ENCODE measurements at regions not wholly inside any gene's neighbourhood (a gene's known extent, or its start where the extent isn't known, plus 50 kb on each side); places are given as distances from the start of the nearest gene placed in this dataset.
"Not testable (repeated sequence)": the region's sequence is repeated elsewhere in the genome, so short reads cannot be mapped to it uniquely, and the experiment has no call there.

DNA sequence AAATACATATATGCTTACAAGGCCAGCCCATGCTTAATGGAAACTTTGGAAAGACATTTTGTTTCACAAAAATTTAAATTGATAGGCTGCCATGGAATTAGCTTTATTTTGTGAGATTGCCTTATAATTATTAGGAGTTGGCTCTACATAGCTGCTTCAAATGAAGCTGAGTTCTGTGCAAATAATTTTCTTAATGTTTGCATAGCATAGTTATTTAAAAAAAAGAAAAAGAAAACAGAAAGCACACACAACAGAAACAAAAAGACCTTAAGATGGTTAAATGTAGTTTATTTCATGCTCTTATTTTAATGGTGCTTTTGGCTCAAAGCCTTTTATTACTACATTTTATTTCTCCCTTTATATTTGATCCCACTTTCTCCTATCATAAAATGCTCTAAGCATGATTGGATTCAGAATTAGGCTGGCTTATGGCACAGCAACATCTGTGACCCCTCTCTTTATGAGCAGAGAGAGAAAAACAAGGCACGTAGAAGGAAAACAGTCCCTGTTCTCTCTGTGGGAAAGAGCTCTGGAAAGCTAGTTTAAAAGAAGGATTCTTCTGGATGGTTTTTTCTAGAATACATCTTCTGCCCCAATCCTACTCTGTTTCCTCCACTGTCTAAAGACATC is 530.5 kb downstream of the NTRK2 start:
- H3K36me3 Mint-ChIP-seq = no peaks in the 10 kb centered on the region
- no peak overlapping the region for H3K27ac Mint-ChIP-seq
- no peaks in the 10 kb centered on the region for H3K4me1 Mint-ChIP-seq
- peaks cover under 1% of the 10 kb centered on the region for H3K9me3 Mint-ChIP-seq
- no peaks in the 10 kb centered on the region for H3K27me3 Mint-ChIP-seq
- DNase-seq = no peak
- H3K4me3 Mint-ChIP-seq = no peak overlapping the region

DNA sequence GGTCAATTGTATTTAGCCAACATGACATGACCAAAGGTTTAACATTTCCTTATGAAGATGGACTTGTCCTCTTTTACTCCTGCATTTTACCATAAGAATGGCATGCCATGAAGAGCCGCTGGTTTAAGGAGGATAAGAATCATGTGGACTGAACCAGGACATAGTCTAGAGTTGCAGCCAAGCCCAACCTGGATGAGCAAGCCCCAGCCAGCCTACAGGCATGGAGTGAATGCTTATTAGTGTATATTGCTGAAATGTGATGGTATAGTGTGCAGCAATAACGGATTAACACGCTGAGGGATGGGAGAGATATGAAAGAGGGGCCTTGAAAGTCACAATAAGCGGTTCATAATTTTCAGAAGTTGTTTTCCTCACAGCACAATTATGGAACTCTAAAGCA is 523.2 kb downstream of the NTRK2 start:
- Mint-ChIP-seq H3K27me3 (no peaks in the 10 kb centered on the region), H3K4me1 (no peaks in the 10 kb centered on the region), H3K36me3 (no peaks in the 10 kb centered on the region), H3K4me3 (no peak overlapping the region), H3K27ac (no peak overlapping the region), H3K9me3 (peaks cover 3% of the 10 kb centered on the region)
- DNase-seq = no peak

DNA sequence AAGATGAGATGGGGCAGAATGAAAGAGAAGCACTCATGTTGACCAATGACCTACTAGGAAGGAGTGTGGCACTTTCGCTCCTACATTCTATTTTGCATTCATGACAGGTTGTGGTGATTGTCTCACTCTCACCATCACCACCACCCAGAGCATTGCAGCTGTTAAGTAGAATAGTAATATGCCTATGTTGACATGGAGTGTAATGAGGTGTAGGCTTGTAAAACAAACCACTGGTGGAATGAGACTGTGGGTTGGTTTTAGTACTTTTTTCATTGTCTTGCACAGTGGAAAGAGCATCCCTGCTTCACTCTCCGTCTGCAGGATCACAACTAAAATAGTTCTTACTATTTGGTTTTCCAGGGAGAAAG is 516.7 kb downstream of the NTRK2 start:
- Mint-ChIP-seq H3K4me3 (no peak overlapping the region), H3K9me3 (no peaks in the 10 kb centered on the region), H3K36me3 (no peaks in the 10 kb centered on the region), H3K27me3 (peaks cover 8% of the 10 kb centered on the region), H3K4me1 (no peaks in the 10 kb centered on the region), H3K27ac (no peak overlapping the region)
- no peak for DNase-seq

DNA sequence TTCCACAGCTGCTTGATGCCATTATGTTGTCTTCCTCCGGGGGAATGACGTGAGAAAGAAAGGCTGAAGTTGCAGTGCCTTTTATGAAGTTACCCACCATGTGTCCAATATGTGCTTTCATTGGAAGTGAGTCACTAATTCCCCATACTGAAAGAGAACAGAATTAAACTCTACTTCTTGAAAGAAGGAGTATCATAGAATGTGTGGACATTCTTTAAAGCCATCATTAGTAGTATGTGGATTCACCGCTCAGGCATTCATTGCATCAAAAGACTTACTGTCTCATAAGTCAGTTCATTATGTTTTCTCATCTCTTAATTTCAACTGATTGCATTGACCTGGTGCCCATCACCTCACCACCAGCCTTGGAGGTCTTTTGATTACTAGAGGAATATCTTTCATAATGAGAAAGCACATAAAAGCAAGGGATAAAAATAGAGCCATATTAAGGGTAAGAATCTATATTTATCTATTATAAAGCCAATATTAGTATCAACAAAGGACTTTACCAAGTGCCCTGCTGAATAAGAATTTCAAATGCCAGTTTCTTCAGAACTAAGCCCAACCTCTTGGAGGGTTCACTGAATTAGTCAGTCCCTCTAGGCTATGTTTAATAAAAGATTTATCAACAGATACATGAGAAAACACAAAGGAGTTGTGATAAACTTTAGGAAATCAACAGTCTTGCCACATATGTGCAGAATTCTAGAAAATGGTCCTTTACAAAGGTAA is 516.1 kb downstream of the NTRK2 start:
- no peak overlapping the region for H3K27ac Mint-ChIP-seq
- no peak for DNase-seq
- no peaks in the 10 kb centered on the region for H3K36me3 Mint-ChIP-seq
- peaks cover 8% of the 10 kb centered on the region for H3K27me3 Mint-ChIP-seq
- no peaks in the 10 kb centered on the region for H3K9me3 Mint-ChIP-seq
- H3K4me3 Mint-ChIP-seq = no peak overlapping the region
- no peaks in the 10 kb centered on the region for H3K4me1 Mint-ChIP-seq

DNA sequence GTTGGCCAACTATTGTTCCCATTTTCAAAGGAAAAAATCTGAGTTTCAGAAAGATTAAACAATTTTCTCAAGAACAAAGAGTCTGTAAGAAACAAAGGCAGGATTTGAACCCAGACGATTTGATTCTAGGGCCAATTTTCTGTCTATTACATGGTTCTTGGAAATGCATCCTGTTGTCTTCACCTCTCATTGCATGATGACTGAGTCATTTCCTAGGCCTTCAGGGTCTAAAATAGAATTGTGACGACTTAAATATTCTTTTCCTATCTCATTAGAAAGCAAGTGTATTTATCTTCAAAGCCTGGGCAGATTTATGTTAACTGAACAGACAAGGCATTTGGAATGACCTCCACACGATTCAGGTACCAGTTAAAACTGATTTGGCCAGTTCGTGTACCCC is 512.9 kb downstream of the NTRK2 start:
- Mint-ChIP-seq H3K27me3 (peaks cover 8% of the 10 kb centered on the region), H3K27ac (no peak overlapping the region), H3K4me1 (no peaks in the 10 kb centered on the region), H3K9me3 (no peaks in the 10 kb centered on the region), H3K4me3 (no peak overlapping the region), H3K36me3 (no peaks in the 10 kb centered on the region)
- DNase-seq = no peak

DNA sequence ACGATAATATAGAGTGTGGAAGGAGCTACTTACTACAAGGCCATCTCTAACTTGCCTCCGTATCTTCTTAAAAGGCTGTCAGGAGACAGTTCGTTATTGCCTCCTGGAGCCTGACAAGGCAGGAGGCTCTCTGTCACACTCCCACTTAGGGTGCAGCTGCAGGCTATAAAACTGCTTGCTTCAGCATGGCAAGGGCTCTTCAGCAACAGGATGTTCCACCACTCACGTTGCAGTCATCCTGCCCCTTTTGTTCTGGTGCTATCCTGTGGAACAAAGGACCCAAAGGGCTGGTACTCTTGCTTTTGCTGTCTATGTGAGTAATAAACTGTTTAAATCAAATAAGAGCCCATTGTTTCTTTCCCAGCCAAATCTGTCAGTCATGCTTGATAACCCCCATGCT is 508.9 kb downstream of the NTRK2 start:
- peaks cover 14% of the 10 kb centered on the region for H3K27me3 Mint-ChIP-seq
- no peak overlapping the region for H3K27ac Mint-ChIP-seq
- H3K9me3 Mint-ChIP-seq = no peaks in the 10 kb centered on the region
- DNase-seq = no peak
- no peak overlapping the region for H3K4me3 Mint-ChIP-seq
- no peaks in the 10 kb centered on the region for H3K4me1 Mint-ChIP-seq
- H3K36me3 Mint-ChIP-seq = no peaks in the 10 kb centered on the region

DNA sequence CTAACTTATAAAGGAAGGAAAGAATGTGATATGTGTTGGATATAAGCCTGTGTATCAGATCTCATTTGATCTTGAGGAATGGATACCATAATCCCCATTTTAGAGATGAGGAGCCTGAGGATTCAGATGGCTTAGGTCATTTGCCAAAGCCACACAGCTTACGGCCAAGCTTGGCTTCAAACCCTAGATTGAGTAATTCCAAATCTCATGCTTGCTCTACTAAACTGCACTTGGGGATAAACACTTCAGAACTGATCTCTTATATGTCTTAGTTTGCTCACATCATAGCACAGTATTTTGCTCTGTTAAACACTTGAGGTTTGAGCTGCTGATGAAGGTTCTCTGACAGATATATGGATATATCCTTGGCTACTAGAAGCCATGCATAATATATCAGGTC is 504.4 kb downstream of the NTRK2 start:
- no peaks in the 10 kb centered on the region for H3K4me1 Mint-ChIP-seq
- peaks cover 10% of the 10 kb centered on the region for H3K27me3 Mint-ChIP-seq
- no peak overlapping the region for H3K4me3 Mint-ChIP-seq
- no peak overlapping the region for H3K27ac Mint-ChIP-seq
- DNase-seq = no peak
- H3K9me3 Mint-ChIP-seq = no peaks in the 10 kb centered on the region
- H3K36me3 Mint-ChIP-seq = no peaks in the 10 kb centered on the region

DNA sequence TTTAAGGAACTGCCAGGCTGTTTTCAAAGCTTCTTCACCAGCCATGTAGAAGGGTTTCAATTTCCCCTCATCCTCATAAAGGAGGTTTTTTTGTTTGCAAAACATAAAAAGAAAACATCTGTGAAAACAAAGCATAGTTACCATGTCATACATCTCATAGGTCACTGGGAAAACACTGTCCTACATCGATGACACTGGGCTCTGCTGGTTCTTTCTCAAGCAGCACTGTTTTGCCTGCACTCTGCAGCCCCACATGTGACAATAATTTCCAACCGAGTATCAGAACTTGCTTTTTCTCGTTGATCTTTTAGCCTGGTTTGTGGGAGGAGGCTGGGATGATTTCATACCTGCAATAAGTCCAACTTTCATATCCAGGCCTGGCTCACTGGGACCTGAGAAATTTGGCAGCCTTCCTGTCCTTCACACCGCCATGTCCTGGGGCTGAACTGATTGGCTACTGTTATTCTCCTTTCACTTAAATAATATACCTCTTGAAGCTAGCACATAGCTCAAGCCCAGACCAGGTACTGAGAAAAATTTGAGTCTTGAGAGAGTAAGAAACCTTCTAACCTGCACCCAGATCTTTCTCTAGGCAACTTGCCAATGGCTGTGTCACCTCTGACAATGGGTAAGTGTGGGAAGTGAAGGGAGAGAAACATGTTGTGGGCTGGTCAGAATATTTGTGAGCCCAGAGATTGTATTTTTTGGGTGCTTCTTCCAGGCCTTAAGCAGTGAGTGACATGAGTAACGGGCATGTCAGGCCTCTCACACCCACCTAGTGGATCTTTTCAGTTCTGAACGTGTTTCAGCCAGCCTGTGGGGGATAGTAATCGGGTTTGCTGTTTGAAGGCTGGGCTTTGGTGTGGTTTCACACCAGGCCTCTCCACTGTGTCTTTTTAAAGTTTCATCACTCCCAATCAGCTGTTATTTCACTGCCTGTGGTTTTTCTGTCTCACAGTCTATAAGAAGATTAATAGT is 502.8 kb downstream of the NTRK2 start:
- no peak overlapping the region for H3K27ac Mint-ChIP-seq
- peaks cover 10% of the 10 kb centered on the region for H3K27me3 Mint-ChIP-seq
- H3K9me3 Mint-ChIP-seq = no peaks in the 10 kb centered on the region
- H3K4me3 Mint-ChIP-seq = no peak overlapping the region
- H3K4me1 Mint-ChIP-seq = no peaks in the 10 kb centered on the region
- DNase-seq = no peak
- no peaks in the 10 kb centered on the region for H3K36me3 Mint-ChIP-seq

DNA sequence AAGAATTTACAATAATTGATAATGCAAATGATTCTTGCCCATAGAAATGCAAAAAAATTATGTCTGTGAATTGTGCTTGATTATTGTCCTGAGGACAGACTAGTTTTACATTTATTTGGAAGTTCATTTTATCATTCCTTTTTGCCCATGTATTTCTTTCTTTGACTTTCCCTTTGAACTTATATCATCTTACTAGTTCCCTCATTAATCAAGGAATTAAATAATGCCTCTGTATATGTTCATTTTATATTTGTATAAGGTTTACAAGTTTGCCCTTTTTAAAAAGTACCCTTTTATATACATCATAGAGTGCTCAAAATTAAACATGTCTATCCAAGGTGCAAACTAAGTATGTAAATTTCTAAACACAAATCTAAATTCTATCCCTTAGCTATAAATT is 501.6 kb downstream of the NTRK2 start:
- Mint-ChIP-seq H3K9me3 (no peaks in the 10 kb centered on the region), H3K4me1 (no peaks in the 10 kb centered on the region), H3K27me3 (peaks cover 7% of the 10 kb centered on the region), H3K27ac (no peak overlapping the region), H3K36me3 (no peaks in the 10 kb centered on the region), H3K4me3 (no peak overlapping the region)
- DNase-seq = no peak

DNA sequence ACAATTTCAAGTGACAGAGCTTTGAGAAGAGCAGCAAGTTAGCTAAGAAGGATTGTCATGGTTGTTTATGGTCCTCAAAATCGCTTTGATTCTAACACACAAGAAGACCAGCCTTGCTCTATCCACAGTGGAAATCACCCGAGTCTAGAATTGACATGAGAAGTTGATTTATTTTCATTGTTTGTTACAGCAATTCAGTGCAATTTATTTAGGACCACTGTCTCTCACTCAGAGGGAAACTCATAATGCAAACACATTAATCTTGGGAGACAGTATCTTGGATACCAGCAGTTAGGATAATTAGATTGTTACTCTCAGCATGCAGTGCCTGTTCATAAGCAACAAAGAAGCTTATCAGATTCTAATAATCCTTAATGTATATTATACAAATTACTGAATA is 498.9 kb downstream of the NTRK2 start:
- H3K27me3 Mint-ChIP-seq = no peaks in the 10 kb centered on the region
- no peak overlapping the region for H3K4me3 Mint-ChIP-seq
- no peaks in the 10 kb centered on the region for H3K9me3 Mint-ChIP-seq
- H3K27ac Mint-ChIP-seq = no peak overlapping the region
- no peaks in the 10 kb centered on the region for H3K36me3 Mint-ChIP-seq
- no peaks in the 10 kb centered on the region for H3K4me1 Mint-ChIP-seq
- no peak for DNase-seq

DNA sequence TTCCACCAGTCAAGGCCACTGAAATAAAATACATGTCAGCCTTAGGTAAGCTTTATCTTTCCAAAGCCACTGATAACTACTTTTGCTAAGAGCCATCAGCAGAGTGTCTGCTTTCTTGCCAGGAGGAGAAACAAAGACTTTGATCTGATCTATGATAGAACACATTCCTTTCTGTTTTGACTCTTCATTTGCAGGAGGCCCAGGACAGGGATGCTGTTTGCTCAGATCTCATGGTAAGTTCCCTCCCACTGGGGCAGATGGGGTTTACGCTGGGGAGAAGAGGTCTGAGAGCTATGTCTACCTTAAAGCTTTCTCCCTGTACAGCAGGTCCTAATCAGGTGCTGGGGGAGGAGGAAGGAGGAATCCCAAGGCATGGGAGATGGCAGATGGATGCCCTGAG is 497.6 kb downstream of the NTRK2 start:
- Mint-ChIP-seq H3K4me3 (no peak overlapping the region), H3K36me3 (no peaks in the 10 kb centered on the region), H3K4me1 (no peaks in the 10 kb centered on the region), H3K27me3 (no peaks in the 10 kb centered on the region), H3K27ac (no peak overlapping the region), H3K9me3 (no peaks in the 10 kb centered on the region)
- DNase-seq = no peak

DNA sequence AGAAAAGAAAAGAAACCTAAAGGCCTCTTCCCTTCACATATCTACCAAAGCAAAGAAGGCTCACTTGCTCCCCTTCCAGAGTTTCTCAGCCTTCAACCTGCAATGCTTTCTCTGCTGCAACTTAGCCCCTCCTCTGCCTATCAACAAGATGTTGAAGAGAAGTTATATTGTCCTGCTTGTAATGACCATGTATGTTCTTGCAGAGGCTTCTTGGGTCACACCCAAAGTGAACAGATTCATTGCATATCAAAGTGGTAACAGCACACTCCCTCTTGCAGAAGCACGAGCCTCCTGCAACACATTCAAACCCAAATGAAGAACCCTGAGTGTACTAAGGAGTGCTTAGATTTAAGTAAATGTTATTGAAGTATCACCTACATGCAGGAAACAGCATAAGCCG is 494.3 kb downstream of the NTRK2 start:
- H3K4me3 Mint-ChIP-seq = no peak overlapping the region
- no peak for DNase-seq
- no peaks in the 10 kb centered on the region for H3K36me3 Mint-ChIP-seq
- no peaks in the 10 kb centered on the region for H3K27me3 Mint-ChIP-seq
- no peaks in the 10 kb centered on the region for H3K4me1 Mint-ChIP-seq
- no peak overlapping the region for H3K27ac Mint-ChIP-seq
- H3K9me3 Mint-ChIP-seq = no peaks in the 10 kb centered on the region

DNA sequence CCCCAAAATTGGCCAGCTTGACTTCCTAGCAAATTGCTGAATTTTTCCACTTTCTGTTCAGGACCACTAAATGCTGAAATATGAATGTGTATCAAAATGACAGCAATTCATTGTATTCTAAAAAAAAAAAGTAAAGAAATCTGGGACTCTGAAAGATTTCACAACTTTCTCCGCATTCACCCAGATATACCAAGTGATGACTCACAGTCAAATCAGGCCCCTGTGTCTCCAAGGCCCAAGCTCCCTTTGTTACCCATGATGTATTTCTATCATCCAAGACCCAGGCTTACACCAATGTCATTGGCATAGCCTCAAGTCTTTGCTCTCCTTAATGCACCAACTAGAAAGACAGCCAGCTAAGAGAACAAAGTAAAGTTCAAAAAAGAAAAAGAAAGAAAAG is 493.9 kb downstream of the NTRK2 start:
- no peaks in the 10 kb centered on the region for H3K4me1 Mint-ChIP-seq
- no peaks in the 10 kb centered on the region for H3K27me3 Mint-ChIP-seq
- no peaks in the 10 kb centered on the region for H3K9me3 Mint-ChIP-seq
- no peak for DNase-seq
- H3K36me3 Mint-ChIP-seq = no peaks in the 10 kb centered on the region
- no peak overlapping the region for H3K4me3 Mint-ChIP-seq
- no peak overlapping the region for H3K27ac Mint-ChIP-seq

DNA sequence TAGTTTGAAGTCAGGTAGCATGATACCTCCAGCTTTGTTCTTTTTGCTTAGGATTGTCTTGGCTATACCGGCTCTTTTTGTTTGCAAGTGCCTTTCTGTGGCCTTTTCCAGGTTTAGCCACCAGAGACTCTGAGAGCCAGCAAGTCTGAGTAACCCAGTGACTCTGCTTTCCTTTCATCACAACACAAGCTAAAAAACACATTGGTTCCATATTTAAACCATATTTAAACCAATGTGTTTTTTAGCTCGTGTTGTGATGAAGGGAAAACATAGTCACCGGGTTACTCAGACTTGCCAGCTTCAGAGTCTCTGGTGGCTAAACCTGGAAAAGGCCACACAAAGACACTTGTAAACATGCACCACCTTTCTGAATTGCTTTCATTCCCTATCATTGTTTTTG is 493.3 kb downstream of the NTRK2 start:
- DNase-seq = no peak
- Mint-ChIP-seq H3K4me3 (no peak overlapping the region), H3K36me3 (no peaks in the 10 kb centered on the region), H3K27me3 (no peaks in the 10 kb centered on the region), H3K9me3 (no peaks in the 10 kb centered on the region), H3K4me1 (no peaks in the 10 kb centered on the region), H3K27ac (no peak overlapping the region)

DNA sequence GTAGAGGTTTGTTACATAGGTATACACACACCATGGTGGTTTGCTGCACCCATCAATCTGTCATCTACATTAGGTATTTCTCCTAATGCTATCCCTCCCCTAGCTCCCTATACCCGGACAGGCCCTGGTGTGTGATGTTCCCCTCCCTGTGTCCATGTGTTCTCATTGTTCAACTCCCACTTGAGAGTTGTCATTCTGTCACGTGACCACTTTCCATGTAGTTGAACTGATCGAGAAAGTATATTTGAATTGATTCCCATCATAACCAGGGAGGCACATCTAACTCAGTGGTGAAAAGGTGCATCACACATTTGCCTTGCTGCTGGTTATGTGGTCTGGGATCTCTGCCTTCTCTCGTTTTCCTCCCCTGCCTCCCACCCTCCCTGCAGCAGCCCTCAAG is 491.4 kb downstream of the NTRK2 start:
- not testable (repeated sequence) for H3K4me3 Mint-ChIP-seq, H3K27ac Mint-ChIP-seq, H3K9me3 Mint-ChIP-seq, DNase-seq, H3K36me3 Mint-ChIP-seq, H3K27me3 Mint-ChIP-seq, H3K4me1 Mint-ChIP-seq

Measured in activated naive CD8-positive, alpha-beta T cell treated with anti-CD3 and anti-CD28 coated beads for 36 hours (primary cell).